IMR-90 (cell line): ENCODE measurements at regions not wholly inside any gene's neighbourhood (a gene's known extent, or its start where the extent isn't known, plus 50 kb on each side); places are given as distances from the start of the nearest gene placed in this dataset.

Source experiments
- CHD1 ChIP-seq: IDR thresholded peaks from 2 replicates; pipeline ENCODE4 v1.6.1; 2012; ENCODE audit warnings: low read depth, low read length, improper control_type of control experiment
- ELK1 ChIP-seq: fragments of 150-350 bp; IDR thresholded peaks from 2 replicates; pipeline ENCODE4 v1.6.1; 2016; ENCODE audit warnings: low read depth, mild to moderate bottlenecking, low read length, moderate library complexity, borderline replicate concordance
- FOS ChIP-seq: fragments of 150-350 bp; IDR thresholded peaks from 2 replicates; pipeline ENCODE4 v1.6.1; 2016; ENCODE audit warnings: low read depth, low read length
- MAFK ChIP-seq: IDR thresholded peaks from 2 replicates; pipeline ENCODE4 v1.6.1; 2012; ENCODE audit warnings: low read depth, low read length, improper control_type of control experiment
- NFE2L2 ChIP-seq: fragments of 150-350 bp; IDR thresholded peaks from 2 replicates; pipeline ENCODE4 v1.6.1; 2016; ENCODE audit warnings: low read depth, mild to moderate bottlenecking, low read length
- POLR2A ChIP-seq: IDR thresholded peaks from 2 replicates; pipeline ENCODE4 v1.6.1; 2012; ENCODE audit warnings: mild to moderate bottlenecking, low read depth, low read length
- USF2 ChIP-seq: fragments of 150-350 bp; IDR thresholded peaks from 2 replicates; pipeline ENCODE4 v1.6.1; 2017; ENCODE audit warnings: mild to moderate bottlenecking, antibody characterized with exemption, low read length, low read depth

- TF ChIP-seq ELK1 (no peak), POLR2A (no peak), NFE2L2 (no peak), CHD1 (no peak), USF2 (no peak), FOS (peak; percentile 90), MAFK (no peak)
Measured at GRCh38 chr15:62444104-62445022, 279.3 kb upstream of the C2CD4B start (continued).
